Kidney epithelial cell (primary cell): ENCODE measurements at regions not wholly inside any gene's neighbourhood (a gene's known extent, or its start where the extent isn't known, plus 50 kb on each side); places are given as distances from the start of the nearest gene placed in this dataset.

Experiments
- DNase-seq: peaks from one replicate; pipeline ENCODE4 v3.0.0-alpha.2; 2010; ENCODE audit warnings: low read depth
- H3K27me3 ChIP-seq: 2 replicates; pipeline ENCODE4 v1.6.0; 2011; ENCODE audit warnings: low read length; ENCODE audit not compliant: control insufficient read depth, insufficient read depth
- H3K36me3 ChIP-seq: 2 replicates; pipeline ENCODE4 v1.5.1; 2011; ENCODE audit warnings: low read length; ENCODE audit not compliant: control insufficient read depth, insufficient read depth
- H3K4me3 ChIP-seq: 2 replicates; pipeline ENCODE4 v1.5.1; 2011; ENCODE audit warnings: low read depth, mild to moderate bottlenecking, control low read depth, low read length
- CTCF ChIP-seq: IDR thresholded peaks from 2 replicates; pipeline ENCODE4 v1.5.1; 2011; ENCODE audit warnings: mild to moderate bottlenecking, moderate library complexity, low read length, control low read depth, inconsistent platforms; ENCODE audit not compliant: insufficient read depth, poor library complexity, severe bottlenecking

GRCh38 chr13:50081679-50082425 lies 66.6 kb downstream of the KCNRG start:
- TF ChIP-seq CTCF = peak; percentile 25
- Histone ChIP-seq H3K36me3 (no peaks in the 10 kb centered on the region), H3K27me3 (no peaks in the 10 kb centered on the region), H3K4me3 (peak overlapping the region; percentile 94)
- peak; percentile 86 for DNase-seq

DNA sequence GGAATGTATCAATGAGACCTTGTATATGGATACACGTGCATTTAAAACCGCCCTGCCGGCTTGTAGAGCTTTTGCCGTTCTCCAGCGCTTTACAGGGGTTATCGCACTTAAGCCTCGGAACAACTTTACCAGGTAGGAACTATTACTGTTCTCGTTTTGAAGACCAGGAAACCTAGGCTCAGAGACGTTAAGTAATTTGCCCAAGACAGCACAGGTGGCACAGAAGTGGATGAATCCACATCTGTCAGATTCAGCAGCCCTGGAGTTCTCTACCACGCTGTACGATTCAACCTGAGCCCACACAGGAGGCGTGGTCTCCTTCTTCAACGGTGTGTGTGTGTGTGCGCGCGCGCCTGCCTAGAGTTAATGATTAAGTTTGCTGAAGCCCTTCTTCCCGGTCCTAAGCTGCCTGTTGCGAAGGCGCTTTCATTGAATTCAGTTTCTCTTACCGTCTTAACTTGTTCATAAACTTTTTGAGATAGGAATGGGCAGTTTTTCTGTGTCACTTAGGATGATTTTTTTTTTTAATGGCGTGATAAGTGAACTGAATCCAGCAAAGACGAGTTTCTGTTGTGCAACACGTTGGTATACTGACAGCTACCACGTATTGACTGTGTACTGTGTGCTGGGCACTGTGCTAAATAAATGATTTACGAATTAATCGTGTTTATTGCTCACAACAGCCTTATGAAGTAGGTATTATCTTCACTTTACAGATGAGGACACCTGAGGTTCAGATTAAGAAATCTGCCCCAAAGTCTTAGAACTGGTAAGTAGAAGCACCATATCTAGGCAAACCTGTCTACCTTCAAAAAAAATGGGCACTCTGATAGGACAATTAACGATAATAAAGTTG lies 67.4 kb downstream of the KCNRG start:
- no peak for TF ChIP-seq CTCF
- no peaks in the 10 kb centered on the region for H3K36me3 ChIP-seq
- peak; percentile 77 for DNase-seq

DNA sequence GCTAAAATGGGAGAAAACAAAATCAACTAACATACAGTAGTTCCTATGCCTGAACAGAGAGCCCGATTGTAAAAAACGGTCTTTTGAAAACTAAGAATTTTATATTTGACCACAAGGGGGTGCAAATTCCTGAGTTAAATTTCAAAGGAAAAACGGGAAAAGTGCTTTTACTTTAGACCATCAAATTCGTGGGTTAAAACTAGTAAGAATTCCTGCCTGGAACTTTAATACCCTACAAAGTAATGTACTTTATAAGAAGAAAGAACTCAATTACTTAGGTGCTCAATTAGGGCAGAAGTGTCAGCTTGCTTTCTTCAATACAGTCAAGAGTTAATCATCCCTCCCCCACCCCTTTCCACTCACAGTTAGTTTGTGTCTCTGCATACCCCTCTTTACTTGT lies 69.8 kb downstream of the KCNRG start:
- Histone ChIP-seq H3K4me3 (no peak overlapping the region), H3K27me3 (no peaks in the 10 kb centered on the region), H3K36me3 (no peaks in the 10 kb centered on the region)
- no peak for DNase-seq
- TF ChIP-seq CTCF = peak; percentile 36

More for the DNA sequence above, 67.4 kb downstream of the KCNRG start:
- Histone ChIP-seq H3K27me3 (no peaks in the 10 kb centered on the region), H3K4me3 (peak overlapping the region; percentile 47)

GRCh38 chr13:50089633-50090032 lies 74.4 kb downstream of the KCNRG start:
- no peaks in the 10 kb centered on the region for H3K27me3 ChIP-seq
- no peak for DNase-seq
- no peak for TF ChIP-seq CTCF
- no peak overlapping the region for H3K4me3 ChIP-seq
- H3K36me3 ChIP-seq = no peaks in the 10 kb centered on the region

GRCh38 chr13:50090211-50090610 lies 75.0 kb downstream of the KCNRG start:
- no peaks in the 10 kb centered on the region for H3K36me3 ChIP-seq
- DNase-seq = no peak
- H3K4me3 ChIP-seq = no peak overlapping the region
- H3K27me3 ChIP-seq = no peaks in the 10 kb centered on the region
- TF ChIP-seq CTCF = no peak
